ENCODE measurements at regions not wholly inside any gene's neighbourhood (a gene's known extent, or its start where the extent isn't known, plus 50 kb on each side); places are given as distances from the start of the nearest gene placed in this dataset.

GRCh38 chr10:36097696-36098095 is 455.6 kb upstream of the FZD8 start:
- no peak for TF ChIP-seq CTCF (conservative IDR thresholded peaks at IDR 0.05; ENCODE audit: low read depth, low read length)

GRCh38 chr10:36096576-36096975 is 454.5 kb upstream of the FZD8 start:
- TF ChIP-seq CTCF (conservative IDR thresholded peaks at IDR 0.05; ENCODE audit: low read depth, low read length), result no peak
- DNase-seq (ENCODE audit: low read depth), result no peak
- H3K4me3 ChIP-seq (ENCODE audit: low read depth, low read length), result no peak overlapping the region

More at GRCh38 chr10:36097696-36098095, 455.6 kb upstream of the FZD8 start:
- DNase-seq (ENCODE audit: low read depth), result no peak
- H3K4me3 ChIP-seq (ENCODE audit: low read depth, low read length), result no peak overlapping the region

- no peak for TF ChIP-seq CTCF (conservative IDR thresholded peaks at IDR 0.05; ENCODE audit: low read depth, low read length)
- no peak for DNase-seq (ENCODE audit: low read depth)
- no peak overlapping the region for H3K4me3 ChIP-seq (ENCODE audit: low read depth, low read length)
Observed at GRCh38 chr10:36094096-36094495, 452.0 kb upstream of the FZD8 start.

GRCh38 chr10:36092116-36092515 is 450.0 kb upstream of the FZD8 start:
- DNase-seq (ENCODE audit: low read depth), result no peak
- H3K4me3 ChIP-seq (ENCODE audit: low read depth, low read length), result no peak overlapping the region
- TF ChIP-seq CTCF (conservative IDR thresholded peaks at IDR 0.05; ENCODE audit: low read depth, low read length), result no peak

- DNase-seq (ENCODE audit: low read depth), result no peak
- TF ChIP-seq CTCF (conservative IDR thresholded peaks at IDR 0.05; ENCODE audit: low read depth, low read length), result no peak
- no peak overlapping the region for H3K4me3 ChIP-seq (ENCODE audit: low read depth, low read length)
Observed at GRCh38 chr10:36091007-36091406, 448.9 kb upstream of the FZD8 start.

GRCh38 chr10:36089790-36090440 is 447.8 kb upstream of the FZD8 start:
- no peak overlapping the region for H3K4me3 ChIP-seq (ENCODE audit: low read depth, low read length)
- no peak for TF ChIP-seq CTCF (conservative IDR thresholded peaks at IDR 0.05; ENCODE audit: low read depth, low read length)
- no peak for DNase-seq (ENCODE audit: low read depth)
